PC-3 (cell line): ENCODE measurements at regions not wholly inside any gene's neighbourhood (a gene's known extent, or its start where the extent isn't known, plus 50 kb on each side); places are given as distances from the start of the nearest gene placed in this dataset.

Source experiments
- ATAC-seq: fragments of 200-7000 bp; cut with Tn5 transposase; 2 replicates; pipeline ENCODE4 v1.9.1; 2020; ENCODE audit warnings: mild to moderate bottlenecking, moderate library complexity
- BruUV-seq: library from RNA; stranded (reverse); fragments of 400-500 nt; replicated peaks from 2 replicates; lab custom pipeline; 2021; lab: Mats Ljungman, UMichigan
- CTCF ChIA-PET: fragments of 300-600 bp; sonication (Branson Sonifier 250); formaldehyde crosslinking; loops from one replicate; lab custom pipeline; 2022; ENCODE audit warnings: antibody characterized with exemption; lab: Charles Lee
- POLR2A ChIA-PET: fragments of 300-600 bp; sonication (Branson Sonifier 250); formaldehyde crosslinking; loops from one replicate; lab custom pipeline; 2022; ENCODE audit warnings: antibody characterized with exemption; ENCODE audit not compliant: unreplicated experiment; lab: Charles Lee
- DNase-seq: peaks from one replicate; pipeline ENCODE4 v3.0.0-alpha.2; 2015
- H2AFZ ChIP-seq: fragments of 300-600 bp; sonication (generic); 2 replicates; pipeline ENCODE4 v1.6.0; 2016; ENCODE audit warnings: antibody characterized with exemption, low read length
- H3F3A ChIP-seq: fragments of 300-600 bp; sonication (generic); one replicate; pipeline ENCODE4 v1.6.0; 2017; ENCODE audit warnings: antibody characterized with exemption, low read length, control low read depth, mild to moderate bottlenecking; ENCODE audit not compliant: unreplicated experiment
- H3K27ac ChIP-seq: fragments of 300-600 bp; sonication (generic); 2 replicates; pipeline ENCODE4 v1.5.1; 2016; ENCODE audit warnings: mild to moderate bottlenecking, low read length
- H3K27me3 ChIP-seq: fragments of 300-600 bp; sonication (generic); 2 replicates; pipeline ENCODE4 v1.6.1; 2016; ENCODE audit warnings: low read length, mixed read lengths
- H3K36me3 ChIP-seq: fragments of 300-600 bp; sonication (generic); 2 replicates; pipeline ENCODE4 v1.6.1; 2016; ENCODE audit warnings: low read depth, mixed run types, low read length, mixed read lengths
- H3K4me1 ChIP-seq: fragments of 300-600 bp; sonication (generic); 2 replicates; pipeline ENCODE4 v1.5.1; 2016; ENCODE audit warnings: low read length; ENCODE audit not compliant: insufficient read depth
- H3K4me2 ChIP-seq: fragments of 300-600 bp; sonication (generic); 2 replicates; pipeline ENCODE4 v1.6.0; 2016; ENCODE audit warnings: low read length
- H3K4me3 ChIP-seq: fragments of 300-600 bp; sonication (generic); 2 replicates; pipeline ENCODE4 v1.5.1; 2016; ENCODE audit warnings: mild to moderate bottlenecking, low read length, mixed read lengths
- H3K79me2 ChIP-seq: fragments of 300-600 bp; sonication (generic); 2 replicates; pipeline ENCODE4 v1.6.1; 2017; ENCODE audit warnings: low read length, mixed read lengths
- H3K9ac ChIP-seq: fragments of 300-600 bp; sonication (generic); 2 replicates; pipeline ENCODE4 v1.6.0; 2016; ENCODE audit warnings: mild to moderate bottlenecking, low read length
- H3K9me2 ChIP-seq: fragments of 300-600 bp; sonication (generic); replicated peaks from 2 replicates; pipeline ENCODE4 v1.6.1; 2016; ENCODE audit warnings: mixed run types, low read length, mixed read lengths
- H3K9me3 ChIP-seq: fragments of 300-600 bp; sonication (generic); 2 replicates; pipeline ENCODE4 v1.6.1; 2016; ENCODE audit warnings: low read length, mixed read lengths
- H4K20me1 ChIP-seq: fragments of 300-600 bp; sonication (generic); 2 replicates; pipeline ENCODE4 v1.6.1; 2016; ENCODE audit warnings: low read length, mixed read lengths
- EZH2 ChIP-seq: fragments of 300-600 bp; sonication (generic); IDR thresholded peaks from one replicate; pipeline ENCODE4 v1.6.1; 2017; ENCODE audit warnings: antibody characterized with exemption, mild to moderate bottlenecking, low read length; ENCODE audit not compliant: unreplicated experiment
- EZH2phosphoT487 ChIP-seq: fragments of 300-600 bp; sonication (generic); IDR thresholded peaks from 2 replicates; pipeline ENCODE4 v1.6.1; 2018; ENCODE audit warnings: mild to moderate bottlenecking, antibody characterized with exemption, low read length, borderline replicate concordance
- intact Hi-C: fragments of 100-400 bp; cut with micrococcal nuclease; formaldehyde crosslinking; loops from 2 replicates; pipeline ENCODE4 v1.9.0; 2023
- TF ChIP-seq, protein P1 (sequence below): fragments of 300-600 bp; sonication (generic); conservative IDR thresholded peaks from 2 replicates; pipeline ENCODE4 v1.5.1; 2017; ENCODE audit warnings: antibody characterized with exemption, low read depth, mild to moderate bottlenecking, low read length

DNA sequence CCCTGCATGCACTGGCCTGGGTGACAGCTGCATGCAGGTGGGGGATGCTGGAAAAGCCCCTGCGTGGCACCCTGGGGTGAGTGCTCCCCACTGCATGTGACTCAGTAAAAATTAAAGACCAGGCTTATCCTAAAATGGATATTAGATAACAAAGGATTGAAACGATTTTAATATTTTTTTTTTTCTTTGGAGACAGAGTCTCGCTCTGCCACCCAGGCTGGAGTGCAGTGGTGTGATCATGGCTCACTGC lies 334.9 kb downstream of the C16orf95 start:
- DNase-seq (no peak), ATAC-seq (no peak)
- POLR2A ChIA-PET, result no interaction called here
- Histone ChIP-seq H3K4me1 (no peaks in the 10 kb centered on the region), H3K9ac (no peak overlapping the region), H3K9me3 (no peaks in the 10 kb centered on the region), H2AFZ (no peak overlapping the region), H4K20me1 (no peaks in the 10 kb centered on the region), H3K36me3 (no peaks in the 10 kb centered on the region), H3K9me2 (no peaks in the 10 kb centered on the region), H3K79me2 (no peaks in the 10 kb centered on the region), H3K4me2 (no peak overlapping the region), H3K4me3 (no peak overlapping the region), H3K27ac (no peak overlapping the region), H3K27me3 (no peaks in the 10 kb centered on the region), H3F3A (no peaks in the 10 kb centered on the region)
- TF ChIP-seq, protein P1, sequence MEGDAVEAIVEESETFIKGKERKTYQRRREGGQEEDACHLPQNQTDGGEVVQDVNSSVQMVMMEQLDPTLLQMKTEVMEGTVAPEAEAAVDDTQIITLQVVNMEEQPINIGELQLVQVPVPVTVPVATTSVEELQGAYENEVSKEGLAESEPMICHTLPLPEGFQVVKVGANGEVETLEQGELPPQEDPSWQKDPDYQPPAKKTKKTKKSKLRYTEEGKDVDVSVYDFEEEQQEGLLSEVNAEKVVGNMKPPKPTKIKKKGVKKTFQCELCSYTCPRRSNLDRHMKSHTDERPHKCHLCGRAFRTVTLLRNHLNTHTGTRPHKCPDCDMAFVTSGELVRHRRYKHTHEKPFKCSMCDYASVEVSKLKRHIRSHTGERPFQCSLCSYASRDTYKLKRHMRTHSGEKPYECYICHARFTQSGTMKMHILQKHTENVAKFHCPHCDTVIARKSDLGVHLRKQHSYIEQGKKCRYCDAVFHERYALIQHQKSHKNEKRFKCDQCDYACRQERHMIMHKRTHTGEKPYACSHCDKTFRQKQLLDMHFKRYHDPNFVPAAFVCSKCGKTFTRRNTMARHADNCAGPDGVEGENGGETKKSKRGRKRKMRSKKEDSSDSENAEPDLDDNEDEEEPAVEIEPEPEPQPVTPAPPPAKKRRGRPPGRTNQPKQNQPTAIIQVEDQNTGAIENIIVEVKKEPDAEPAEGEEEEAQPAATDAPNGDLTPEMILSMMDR, result no peak
- no peak for TF ChIP-seq EZH2
- TF ChIP-seq EZH2phosphoT487, result no peak
- intact Hi-C loops, result no loop called here
- BruUV-seq, result no TSS peak
- CTCF ChIA-PET, result no interaction called here

DNA sequence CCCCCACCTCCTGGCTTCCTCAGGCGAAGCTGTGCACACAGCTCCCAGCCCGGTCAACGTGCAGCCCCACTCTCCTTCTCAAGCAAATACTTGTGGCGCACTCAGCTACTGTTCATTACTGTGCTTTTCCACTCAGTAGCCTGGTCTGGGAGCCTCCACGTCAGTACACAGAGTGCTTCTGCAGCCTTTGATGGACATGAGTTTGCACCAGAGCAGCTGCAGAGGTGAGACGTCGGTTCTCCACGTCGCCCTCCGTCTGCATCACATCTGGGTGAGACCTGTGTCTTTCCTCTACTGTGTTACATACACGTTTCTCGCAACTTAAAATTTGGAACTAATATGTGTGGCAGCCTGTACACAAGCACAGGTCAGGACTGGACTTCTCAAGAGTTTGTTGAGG lies 334.3 kb downstream of the C16orf95 start:
- no peaks in the 10 kb centered on the region for H3F3A ChIP-seq
- intact Hi-C loops, result no loop called here
- H3K9me2 ChIP-seq, result no peaks in the 10 kb centered on the region
- H3K36me3 ChIP-seq, result no peaks in the 10 kb centered on the region
- CTCF ChIA-PET, result no interaction called here
- no peaks in the 10 kb centered on the region for H3K4me1 ChIP-seq
- DNase-seq (no peak), ATAC-seq (no peak)
- POLR2A ChIA-PET, result no interaction called here
- no TSS peak for BruUV-seq
- H3K79me2 ChIP-seq, result no peaks in the 10 kb centered on the region
- H3K4me3 ChIP-seq, result no peak overlapping the region
- H3K9me3 ChIP-seq, result no peaks in the 10 kb centered on the region
- no peak overlapping the region for H3K9ac ChIP-seq
- no peaks in the 10 kb centered on the region for H4K20me1 ChIP-seq
- no peak overlapping the region for H3K4me2 ChIP-seq
- H3K27ac ChIP-seq, result no peak overlapping the region
- H2AFZ ChIP-seq, result no peak overlapping the region
- TF ChIP-seq, protein P1, result no peak
- TF ChIP-seq EZH2 (no peak), EZH2phosphoT487 (no peak)
- H3K27me3 ChIP-seq, result no peaks in the 10 kb centered on the region

- Histone ChIP-seq H3K9me3 (no peaks in the 10 kb centered on the region), H3F3A (no peaks in the 10 kb centered on the region), H3K79me2 (no peaks in the 10 kb centered on the region), H4K20me1 (no peaks in the 10 kb centered on the region), H3K4me3 (no peak overlapping the region), H3K9ac (no peak overlapping the region), H3K36me3 (no peaks in the 10 kb centered on the region), H3K27ac (no peak overlapping the region), H3K4me2 (no peak overlapping the region), H3K4me1 (no peaks in the 10 kb centered on the region), H3K9me2 (no peaks in the 10 kb centered on the region), H2AFZ (no peak overlapping the region), H3K27me3 (no peaks in the 10 kb centered on the region)
- no peak for DNase-seq
- no TSS peak for BruUV-seq
- intact Hi-C loops, result no loop called here
- ATAC-seq, result no peak
- TF ChIP-seq EZH2phosphoT487, result no peak
- TF ChIP-seq EZH2, result no peak
- TF ChIP-seq, protein P1, result no peak
- POLR2A ChIA-PET, result no interaction called here
- CTCF ChIA-PET, result no interaction called here
Measured at GRCh38 chr16:86983621-86984020, 333.6 kb downstream of the C16orf95 start.
